Fibroblast of skin of left quadriceps (primary cell): ENCODE measurements at regions not wholly inside any gene's neighbourhood (a gene's known extent, or its start where the extent isn't known, plus 50 kb on each side); places are given as distances from the start of the nearest gene placed in this dataset.
"Not testable (repeated sequence)": the region's sequence is repeated elsewhere in the genome, so short reads cannot be mapped to it uniquely, and the experiment has no call there.

Source experiments
- DNase-seq, 2 experiments: peaks; one replicate each; pipeline ENCODE4 v3.0.0-alpha.2; 2013; ENCODE audit warnings: low read depth in 2 of 2

- not testable (repeated sequence) for DNase-seq
Measured at GRCh38 chr16:33994207-33994606, 534.8 kb downstream of the TP53TG3F start.

- DNase-seq: not testable (repeated sequence)
Measured at GRCh38 chr16:33995821-33996372, 536.5 kb downstream of the TP53TG3F start.

GRCh38 chr16:34001184-34001583, 541.8 kb downstream of the TP53TG3F start:
- DNase-seq: not testable (repeated sequence)

GRCh38 chr16:34001961-34002360, 542.5 kb downstream of the TP53TG3F start:
- not testable (repeated sequence) for DNase-seq

GRCh38 chr16:34014841-34015820, 555.7 kb downstream of the TP53TG3F start:
- not testable (repeated sequence) for DNase-seq

GRCh38 chr16:34018277-34018676, 558.9 kb downstream of the TP53TG3F start:
- DNase-seq: not testable (repeated sequence)

- DNase-seq: no peak
Measured at GRCh38 chr16:34050787-34051320, 591.4 kb downstream of the TP53TG3F start.

- DNase-seq: no peak
Measured at GRCh38 chr16:34054137-34054536, 594.7 kb downstream of the TP53TG3F start.

GRCh38 chr16:34054969-34055368, 595.6 kb downstream of the TP53TG3F start:
- no peak for DNase-seq

GRCh38 chr16:34062620-34063253, 603.3 kb downstream of the TP53TG3F start:
- not testable (repeated sequence) for DNase-seq

- DNase-seq: not testable (repeated sequence)
Measured at GRCh38 chr16:34063498-34064157, 604.2 kb downstream of the TP53TG3F start.

- DNase-seq: not testable (repeated sequence)
Measured at GRCh38 chr16:34064602-34065001, 605.2 kb downstream of the TP53TG3F start.

GRCh38 chr16:34069731-34070130, 610.3 kb downstream of the TP53TG3F start:
- DNase-seq: not testable (repeated sequence)

GRCh38 chr16:34078691-34079090, 619.3 kb downstream of the TP53TG3F start:
- DNase-seq: peak; percentile 7 to 16

- not testable (repeated sequence) for DNase-seq
Measured at GRCh38 chr16:34085038-34085437, 625.6 kb downstream of the TP53TG3F start.

GRCh38 chr16:34095006-34095405, 635.6 kb downstream of the TP53TG3F start:
- not testable (repeated sequence) for DNase-seq

- DNase-seq: not testable (repeated sequence)
Measured at GRCh38 chr16:34096911-34097310, 637.5 kb downstream of the TP53TG3F start.

- DNase-seq: not testable (repeated sequence)
Measured at GRCh38 chr16:34097326-34097725, 637.9 kb downstream of the TP53TG3F start.

GRCh38 chr16:34098033-34098432, 638.6 kb downstream of the TP53TG3F start:
- DNase-seq: not testable (repeated sequence)

- not testable (repeated sequence) for DNase-seq
Measured at GRCh38 chr16:34099028-34099427, 639.6 kb downstream of the TP53TG3F start.
